Pancreas (tissue), 10 donors: ENCODE measurements at regions not wholly inside any gene's neighbourhood (a gene's known extent, or its start where the extent isn't known, plus 50 kb on each side); places are given as distances from the start of the nearest gene placed in this dataset.

Experiments
- ATAC-seq, 4 donors: fragments of 200-7000 bp; cut with Tn5 transposase; one replicate each; pipeline versions ENCODE4 v1.8.0 to v1.9.1; 2020; ENCODE audit warnings: mild to moderate bottlenecking in 4 of 4, moderate library complexity in 4 of 4
- DNase-seq, 6 donors: peaks; one replicate each; pipeline ENCODE4 v3.0.0-alpha.2; 2020
- FAIRE-seq: peaks from 2 replicates; lab custom pipeline; 2012; peaks lifted over from hg19 to GRCh38; lab: Jason Lieb, UNC
- H3K27ac ChIP-seq, 4 donors: fragments of 200-600 bp; sonication (generic); 1 replicate in 3 of 4; 2 replicates in 1 of 4; pipeline versions ENCODE4 v1.5.0 to v1.8.0; 2020
- H3K27me3 ChIP-seq, 4 donors: fragments of 200-600 bp; one replicate each; pipeline ENCODE4 v1.8.0; 2021
- H3K36me3 ChIP-seq, 3 donors: fragments of 200-600 bp; sonication (generic) in 1 of 3; one replicate each; pipeline versions ENCODE4 v1.5.0 to v1.8.0; 2020 to 2021
- H3K4me1 ChIP-seq, 3 donors: fragments of 200-600 bp; one replicate each; pipeline ENCODE4 v1.8.0; 2021
- H3K4me3 ChIP-seq, 4 donors: fragments of 200-600 bp; sonication (generic) in 2 of 4; one replicate each; pipeline versions ENCODE4 v1.5.0 to v1.8.0; 2020 to 2021
- H3K9me3 ChIP-seq, 4 donors: fragments of 200-600 bp; one replicate each; pipeline ENCODE4 v1.8.0; 2021
- WGBS, 2 donors: extraction: QIAGEN DNeasy Blood & Tissue Kit; methylation state at CpG; one replicate each; pipeline ENCODE4 v1.1.7; 2013; 5-methylcytosine and 5-hydroxymethylcytosine counted together
- intact Hi-C, 3 donors: fragments of 100-400 bp; cut with DNase I; formaldehyde crosslinking; loops; one replicate each; pipeline versions ENCODE4 v1.11.1 to v1.14.2; 2022
- TF ChIP-seq, protein P1 (sequence below), 4 donors: fragments of 200-600 bp; sonication (generic) in 3 of 4; IDR thresholded peaks; one replicate each; pipeline versions ENCODE4 v1.5.0 to v1.8.0; 2021; ENCODE audit warnings: antibody characterized with exemption in 4 of 4
- donor health status: healthy with polysubstance abuse.
- donor health status: DM: no; HTN: no; CAD: no; lungs with moderate emphysema.
- donor health status: DM: no; HTN: no; CAD: no.
- donor health status: control.
- donor health status: control.
- donor health status: Bipolar disorder and iron deficiency.
- donor health status: DM: yes; HTN: yes; CAD: no.
- donor health status: DM: no; HTN: no; CAD: no.
- donor health status: DM: no; HTN: no; CAD: no.
- donor health status: DM: yes; HTN: yes; CAD: no.

DNA sequence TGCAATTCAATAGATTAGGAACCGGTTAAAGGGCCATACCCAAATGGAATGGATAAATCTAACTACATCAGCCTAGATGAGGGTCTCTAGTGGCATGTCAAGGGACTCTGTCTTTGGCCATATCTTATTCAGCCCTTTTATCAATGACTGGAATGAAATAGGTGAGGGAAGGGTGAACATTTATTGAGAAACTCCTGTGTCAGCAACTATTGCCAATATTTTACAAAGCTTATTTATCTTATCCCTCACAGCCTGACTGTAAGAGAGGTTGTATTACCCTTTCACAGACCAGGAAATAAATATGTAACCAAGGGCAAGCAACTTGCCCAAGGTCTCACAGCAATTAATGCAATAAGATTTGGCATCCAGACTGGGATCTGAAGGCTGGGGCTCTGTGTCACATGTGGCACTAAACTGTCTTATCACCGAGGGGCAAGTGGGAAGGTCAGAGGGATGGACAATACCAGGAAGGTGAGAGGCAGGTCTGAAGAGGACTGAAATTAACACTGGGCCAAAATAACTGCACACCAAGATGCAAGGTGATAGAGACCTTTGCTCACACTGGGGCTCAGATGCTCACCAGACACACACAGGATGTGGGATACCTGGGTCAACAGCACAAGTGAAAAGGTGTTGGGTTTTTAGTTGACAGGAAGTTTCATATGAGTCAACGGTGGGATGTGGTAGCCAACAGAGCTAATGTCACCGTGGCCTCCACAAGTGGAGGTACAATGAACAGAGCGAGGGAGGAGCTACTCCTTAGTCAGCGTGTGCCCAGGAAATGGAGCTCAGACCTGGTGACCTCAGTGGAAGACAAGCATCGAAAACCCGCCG lies 261.3 kb downstream of the RPLP1 start:
- Histone ChIP-seq H3K27ac (no peak overlapping the region), H3K27me3 (no peaks in the 10 kb centered on the region), H3K9me3 (no peaks in the 10 kb centered on the region), H3K4me1 (peaks cover 0 to 4% (median 0%) of the 10 kb centered on the region in 3 donors), H3K4me3 (no peak overlapping the region), H3K36me3 (no peaks in the 10 kb centered on the region)
- DNase-seq (no peak), ATAC-seq (peak in 3 of 4 donors; percentile 26 to 35 (median 34)), FAIRE-seq (no peak)
- intact Hi-C loops: no loop called here
- WGBS, 2 donors: 78 to 86% methylated on average over 9 of the region's 9 CpGs
- TF ChIP-seq, protein P1, sequence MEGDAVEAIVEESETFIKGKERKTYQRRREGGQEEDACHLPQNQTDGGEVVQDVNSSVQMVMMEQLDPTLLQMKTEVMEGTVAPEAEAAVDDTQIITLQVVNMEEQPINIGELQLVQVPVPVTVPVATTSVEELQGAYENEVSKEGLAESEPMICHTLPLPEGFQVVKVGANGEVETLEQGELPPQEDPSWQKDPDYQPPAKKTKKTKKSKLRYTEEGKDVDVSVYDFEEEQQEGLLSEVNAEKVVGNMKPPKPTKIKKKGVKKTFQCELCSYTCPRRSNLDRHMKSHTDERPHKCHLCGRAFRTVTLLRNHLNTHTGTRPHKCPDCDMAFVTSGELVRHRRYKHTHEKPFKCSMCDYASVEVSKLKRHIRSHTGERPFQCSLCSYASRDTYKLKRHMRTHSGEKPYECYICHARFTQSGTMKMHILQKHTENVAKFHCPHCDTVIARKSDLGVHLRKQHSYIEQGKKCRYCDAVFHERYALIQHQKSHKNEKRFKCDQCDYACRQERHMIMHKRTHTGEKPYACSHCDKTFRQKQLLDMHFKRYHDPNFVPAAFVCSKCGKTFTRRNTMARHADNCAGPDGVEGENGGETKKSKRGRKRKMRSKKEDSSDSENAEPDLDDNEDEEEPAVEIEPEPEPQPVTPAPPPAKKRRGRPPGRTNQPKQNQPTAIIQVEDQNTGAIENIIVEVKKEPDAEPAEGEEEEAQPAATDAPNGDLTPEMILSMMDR (IDR thresholded peaks at IDR 0.05): no peak

DNA sequence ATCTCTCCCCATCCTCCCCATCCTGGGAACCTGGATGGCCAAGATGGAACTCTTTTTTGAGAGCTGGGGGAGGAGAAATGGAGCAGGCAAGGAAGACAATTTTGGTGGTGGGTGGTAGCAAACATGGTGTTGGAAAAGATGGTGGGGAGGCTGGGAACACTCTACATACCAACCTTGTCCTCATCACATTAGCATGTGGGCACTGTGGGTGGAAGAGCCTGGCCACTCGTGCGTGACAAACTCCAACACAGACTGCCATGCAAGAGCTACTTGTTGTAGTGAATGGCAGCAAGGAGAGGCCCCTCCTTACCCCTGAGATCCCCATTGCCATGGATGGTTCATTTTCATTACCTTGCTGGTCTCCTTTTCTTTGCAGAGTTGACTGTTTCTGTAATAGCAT lies 262.6 kb downstream of the RPLP1 start:
- Histone ChIP-seq H3K4me1 (peaks cover 0 to 4% (median 0%) of the 10 kb centered on the region in 3 donors), H3K4me3 (no peak overlapping the region), H3K27ac (no peak overlapping the region), H3K9me3 (no peaks in the 10 kb centered on the region), H3K27me3 (no peaks in the 10 kb centered on the region), H3K36me3 (no peaks in the 10 kb centered on the region)
- TF ChIP-seq, protein P1 (IDR thresholded peaks at IDR 0.05): no peak
- DNase-seq (no peak), ATAC-seq (no peak), FAIRE-seq (no peak)
- 50 to 68% methylated on average over 2 of the region's 2 CpGs for WGBS, 2 donors
- intact Hi-C loops: no loop called here

DNA sequence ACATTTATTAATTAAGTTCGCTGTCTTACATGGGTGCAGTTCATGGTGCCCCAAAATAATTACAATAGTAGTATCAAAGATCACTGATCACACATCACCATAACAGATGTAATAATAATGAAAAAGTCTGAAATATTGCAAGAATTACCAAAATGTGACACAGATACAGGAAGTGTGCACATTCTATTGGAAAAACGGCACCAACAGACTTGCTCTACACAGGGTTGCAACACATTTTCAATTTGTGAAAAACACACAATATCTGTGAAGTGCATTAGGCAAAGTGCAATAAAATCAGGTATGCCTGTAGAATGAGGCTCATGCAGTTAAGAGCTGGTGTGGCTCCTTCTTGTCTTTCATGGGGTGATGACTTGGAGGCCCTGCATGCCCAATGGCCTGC lies 265.8 kb downstream of the RPLP1 start:
- ATAC-seq: no peak
- no peak for FAIRE-seq
- Histone ChIP-seq H3K4me1 (peaks cover 0 to 3% (median 0%) of the 10 kb centered on the region in 3 donors), H3K27me3 (no peaks in the 10 kb centered on the region), H3K27ac (no peak overlapping the region), H3K36me3 (no peaks in the 10 kb centered on the region), H3K9me3 (no peaks in the 10 kb centered on the region), H3K4me3 (no peak overlapping the region)
- intact Hi-C loops: no loop called here
- TF ChIP-seq, protein P1 (IDR thresholded peaks at IDR 0.05): no peak
- no peak for DNase-seq
- WGBS, 2 donors: 92 to 94% methylated on average over 2 of the region's 2 CpGs

DNA sequence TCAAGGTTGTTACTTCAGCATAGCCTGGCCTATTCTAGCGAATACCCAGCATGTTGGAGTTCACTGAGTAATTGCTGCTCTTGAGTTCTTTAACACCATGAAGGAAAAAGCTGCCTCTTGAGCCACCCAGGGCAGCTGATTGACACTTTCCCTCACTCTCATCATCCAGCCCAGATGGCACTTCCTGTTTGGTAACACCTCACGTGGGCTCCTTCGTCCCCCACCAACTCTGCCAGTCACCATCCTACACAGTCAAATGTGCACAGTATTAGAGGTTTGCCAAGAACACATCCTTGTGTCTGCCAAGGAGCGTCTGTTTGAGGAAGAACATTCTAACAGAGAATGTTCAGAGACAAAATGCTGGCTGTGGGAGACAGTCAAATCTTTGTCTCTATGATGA lies 266.3 kb downstream of the RPLP1 start:
- Histone ChIP-seq H3K27ac (no peak overlapping the region), H3K4me1 (no peaks in the 10 kb centered on the region), H3K36me3 (no peaks in the 10 kb centered on the region), H3K9me3 (no peaks in the 10 kb centered on the region), H3K27me3 (no peaks in the 10 kb centered on the region), H3K4me3 (no peak overlapping the region)
- ATAC-seq (peak in 2 of 4 donors; percentile 47 to 54), FAIRE-seq (no peak), DNase-seq (peak in 1 of 6 donors; percentile 19)
- WGBS, 2 donors: 78 to 89% methylated on average over 4 of the region's 4 CpGs
- TF ChIP-seq, protein P1 (IDR thresholded peaks at IDR 0.05): no peak
- intact Hi-C loops: no loop called here
